SK-N-SH (cell line): ENCODE measurements at regions not wholly inside any gene's neighbourhood (a gene's known extent, or its start where the extent isn't known, plus 50 kb on each side); places are given as distances from the start of the nearest gene placed in this dataset.

Source experiments
- CTCF ChIA-PET: fragments of 300-600, 350-600 bp; formaldehyde crosslinking; extraction: SDS; loops from one replicate; lab custom pipeline; 2021; lab: Yijun Ruan, JAX
- POLR2A ChIA-PET: fragments of 350-600 bp; sonication (Branson Sonifier 250); formaldehyde crosslinking; extraction: SDS; loops from one replicate; lab custom pipeline; 2020; ENCODE audit warnings: antibody characterized with exemption, inconsistent platforms; lab: Yijun Ruan, JAX
- DNase-seq: peaks from one replicate; pipeline ENCODE4 v3.0.0; 2012
- H2AFZ ChIP-seq: fragments of 200-600 bp; sonication (generic); 2 replicates; pipeline ENCODE4 v1.8.1; 2016; ENCODE audit warnings: antibody characterized with exemption, mild to moderate bottlenecking, low read depth
- H3F3A ChIP-seq: fragments of 200-600 bp; sonication (generic); replicated peaks from 2 replicates; pipeline ENCODE3; 2016; ENCODE audit warnings: antibody characterized with exemption, mild to moderate bottlenecking; ENCODE audit not compliant: insufficient read depth
- H3K27ac ChIP-seq, 2 experiments: fragments of 200-500 bp in 1 of 2; fragments of 200-600 bp in 1 of 2; sonication (Bioruptor generic) in 1 of 2; sonication (generic), shearing (Covaris generic) in 1 of 2; 2 replicates each; pipeline versions ENCODE4 v1.5.1 to v1.6.1; 2014 to 2016; ENCODE audit warnings: low read depth in 2 of 2, inconsistent platforms in 1 of 2, low read length in 1 of 2, mild to moderate bottlenecking in 1 of 2, mixed read lengths in 1 of 2
- H3K27me3 ChIP-seq: fragments of 200-600 bp; sonication (generic), shearing (Covaris generic); 2 replicates; pipeline ENCODE4 v1.6.1; 2016; ENCODE audit warnings: mixed run types; ENCODE audit not compliant: insufficient read depth
- H3K36me3 ChIP-seq, 2 experiments: fragments of 200-500 bp in 1 of 2; fragments of 200-600 bp in 1 of 2; sonication (Bioruptor generic) in 1 of 2; sonication (generic) in 1 of 2; replicated peaks in 1 of 2; 2 replicates each; pipeline versions ENCODE3 to v1.5.1; 2014 to 2016; ENCODE audit warnings: low read length in 1 of 2, mild to moderate bottlenecking in 1 of 2; ENCODE audit not compliant: insufficient read depth in 2 of 2, control insufficient read depth in 1 of 2
- H3K4me1 ChIP-seq, 2 experiments: fragments of 200-500 bp in 1 of 2; fragments of 200-600 bp in 1 of 2; sonication (Bioruptor generic) in 1 of 2; sonication (generic), shearing (Covaris generic) in 1 of 2; 2 replicates each; pipeline versions ENCODE4 v1.5.1 to v1.6.1; 2014 to 2016; ENCODE audit warnings: low read depth in 1 of 2, low read length in 1 of 2, mixed run types in 1 of 2; ENCODE audit not compliant: insufficient read depth in 2 of 2, control insufficient read depth in 1 of 2
- H3K4me2 ChIP-seq: fragments of 200-600 bp; sonication (generic), shearing (Covaris generic); 2 replicates; pipeline ENCODE4 v1.6.1; 2017; ENCODE audit warnings: mixed run types
- H3K4me3 ChIP-seq, 2 experiments: fragments of 200-500 bp in 1 of 2; fragments of 200-600 bp in 1 of 2; sonication (Bioruptor generic) in 1 of 2; sonication (generic), shearing (Covaris generic) in 1 of 2; 2 replicates each; pipeline versions ENCODE4 v1.5.1 to v1.8.1; 2014 to 2016; ENCODE audit warnings: low read depth in 2 of 2, inconsistent platforms in 1 of 2, low read length in 1 of 2, mild to moderate bottlenecking in 1 of 2, mixed read lengths in 1 of 2, moderate library complexity in 1 of 2
- H3K79me2 ChIP-seq: fragments of 200-600 bp; sonication (generic); 2 replicates; pipeline ENCODE4 v1.8.1; 2017; ENCODE audit warnings: mild to moderate bottlenecking; ENCODE audit not compliant: insufficient read depth
- H3K9ac ChIP-seq: fragments of 200-600 bp; sonication (generic); 2 replicates; pipeline ENCODE4 v1.6.1; 2017; ENCODE audit warnings: mixed run types
- H3K9me2 ChIP-seq: fragments of 200-600 bp; sonication (generic); 2 replicates; pipeline ENCODE4 v1.6.1; 2017; ENCODE audit warnings: mixed run types
- H3K9me3 ChIP-seq: fragments of 200-600 bp; sonication (generic); 2 replicates; pipeline ENCODE4 v1.6.1; 2017; ENCODE audit warnings: mixed run types, mild to moderate bottlenecking, moderate library complexity
- H4K20me1 ChIP-seq: fragments of 200-600 bp; sonication (generic); 2 replicates; pipeline ENCODE4 v1.6.1; 2017; ENCODE audit warnings: mild to moderate bottlenecking, mixed run types; ENCODE audit not compliant: insufficient read depth
- EP300 ChIP-seq, 2 experiments: IDR thresholded peaks; 2 replicates each; pipeline versions ENCODE4 v1.4.0 to v1.6.1; 2012; ENCODE audit warnings: borderline replicate concordance in 1 of 2, low read depth in 1 of 2, low read length in 1 of 2
- EZH2phosphoT487 ChIP-seq: fragments of 200-600 bp; sonication (generic); IDR thresholded peaks from 2 replicates; pipeline ENCODE4 v1.6.1; 2017; ENCODE audit warnings: low read depth, mixed run types, mild to moderate bottlenecking, antibody characterized with exemption, moderate library complexity, borderline replicate concordance
- FOSL2 ChIP-seq: IDR thresholded peaks from 2 replicates; pipeline ENCODE4 v1.4.0; 2012; ENCODE audit warnings: low read depth, mild to moderate bottlenecking, moderate library complexity, borderline replicate concordance
- FOXJ3 ChIP-seq: sonication (generic); formaldehyde crosslinking; IDR thresholded peaks from 2 replicates; pipeline ENCODE4 v1.5.1; 2020; ENCODE audit warnings: mild to moderate bottlenecking, missing genetic modification reagents
- FOXM1 ChIP-seq: IDR thresholded peaks from 2 replicates; pipeline ENCODE4 v1.4.0; 2012; ENCODE audit warnings: low read depth, mild to moderate bottlenecking
- GABPA ChIP-seq: IDR thresholded peaks from 2 replicates; pipeline ENCODE4 v1.4.0; 2012; ENCODE audit warnings: low read depth, mild to moderate bottlenecking
- GATA2 ChIP-seq: sonication (generic); formaldehyde crosslinking; IDR thresholded peaks from 2 replicates; pipeline ENCODE4 v1.5.0; 2020; ENCODE audit warnings: mild to moderate bottlenecking, missing genetic modification reagents
- MEF2A ChIP-seq: IDR thresholded peaks from 2 replicates; pipeline ENCODE4 v1.4.0; 2012; ENCODE audit warnings: low read depth, borderline replicate concordance
- NFIC ChIP-seq: IDR thresholded peaks from 2 replicates; pipeline ENCODE4 v1.4.0; 2012; ENCODE audit warnings: borderline replicate concordance
- PBX3 ChIP-seq: IDR thresholded peaks from 2 replicates; pipeline ENCODE4; 2012
- SIN3A ChIP-seq: IDR thresholded peaks from 2 replicates; pipeline ENCODE4 v1.6.1; 2012; ENCODE audit warnings: low read depth, mild to moderate bottlenecking, low read length, moderate library complexity, borderline replicate concordance
- TAF1 ChIP-seq: IDR thresholded peaks from 2 replicates; pipeline ENCODE4 v1.6.1; 2012; ENCODE audit warnings: low read depth, mild to moderate bottlenecking, low read length, moderate library complexity, borderline replicate concordance
- TCF12 ChIP-seq: IDR thresholded peaks from 2 replicates; pipeline ENCODE4 v1.4.0; 2012
- USF1 ChIP-seq: IDR thresholded peaks from 2 replicates; pipeline ENCODE4 v1.4.0; 2012; ENCODE audit warnings: low read depth, borderline replicate concordance
- USF2 ChIP-seq: fragments of 150-350 bp; IDR thresholded peaks from 2 replicates; pipeline ENCODE4 v1.6.1; 2017; ENCODE audit warnings: antibody characterized with exemption, low read length, low read depth, borderline replicate concordance
- YY1 ChIP-seq: IDR thresholded peaks from 2 replicates; pipeline ENCODE4 v1.4.0; 2012; ENCODE audit warnings: low read depth, mild to moderate bottlenecking
- WGBS: methylation state at CpG from one replicate; pipeline ENCODE4 v1.1.6; 2017; ENCODE audit warnings: low lambda C conversion rate; 5-methylcytosine and 5-hydroxymethylcytosine counted together
- TF ChIP-seq, protein P1 (sequence below): IDR thresholded peaks from 2 replicates; pipeline ENCODE4 v1.4.0; 2012; ENCODE audit warnings: low read depth, borderline replicate concordance
- TF ChIP-seq, protein P2 (sequence below): IDR thresholded peaks from 2 replicates; pipeline ENCODE4 v1.4.0; 2012; ENCODE audit warnings: low read depth

DNA sequence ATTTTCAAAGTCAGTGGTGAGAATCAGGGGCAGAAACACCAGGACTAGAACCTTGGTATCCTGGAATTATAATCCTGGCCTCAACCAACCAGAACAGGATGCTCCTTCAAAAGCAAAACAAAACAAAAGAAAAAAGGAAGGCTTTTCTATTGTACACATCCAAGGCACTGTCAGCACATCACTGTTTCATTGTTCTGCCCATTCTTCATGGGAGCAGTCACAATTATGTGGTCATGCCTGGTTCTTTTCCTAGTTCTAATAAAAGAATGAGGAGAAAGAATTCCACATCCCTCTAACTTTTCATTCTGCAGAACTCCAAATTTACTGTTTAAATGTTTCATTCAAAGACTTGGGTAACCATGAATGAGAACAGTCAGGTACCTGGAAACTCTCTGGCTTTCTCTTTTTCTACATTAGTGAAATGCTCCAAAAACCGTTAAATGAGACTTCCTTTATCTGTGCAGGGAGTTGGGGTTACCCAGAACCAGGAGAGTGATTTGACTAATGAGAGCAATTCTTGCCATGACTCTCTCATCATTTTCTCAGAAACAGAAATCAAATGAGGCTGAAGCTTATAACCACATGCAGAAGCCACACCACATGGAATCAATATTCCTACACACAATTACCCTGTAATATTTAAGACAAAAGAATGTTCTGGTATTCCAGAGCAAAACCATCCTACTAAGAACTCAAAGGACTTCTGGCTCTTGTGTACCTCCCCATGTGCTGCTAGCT lies 110.9 kb upstream of the CCDC150 start (continued):
- TF ChIP-seq, protein P1, sequence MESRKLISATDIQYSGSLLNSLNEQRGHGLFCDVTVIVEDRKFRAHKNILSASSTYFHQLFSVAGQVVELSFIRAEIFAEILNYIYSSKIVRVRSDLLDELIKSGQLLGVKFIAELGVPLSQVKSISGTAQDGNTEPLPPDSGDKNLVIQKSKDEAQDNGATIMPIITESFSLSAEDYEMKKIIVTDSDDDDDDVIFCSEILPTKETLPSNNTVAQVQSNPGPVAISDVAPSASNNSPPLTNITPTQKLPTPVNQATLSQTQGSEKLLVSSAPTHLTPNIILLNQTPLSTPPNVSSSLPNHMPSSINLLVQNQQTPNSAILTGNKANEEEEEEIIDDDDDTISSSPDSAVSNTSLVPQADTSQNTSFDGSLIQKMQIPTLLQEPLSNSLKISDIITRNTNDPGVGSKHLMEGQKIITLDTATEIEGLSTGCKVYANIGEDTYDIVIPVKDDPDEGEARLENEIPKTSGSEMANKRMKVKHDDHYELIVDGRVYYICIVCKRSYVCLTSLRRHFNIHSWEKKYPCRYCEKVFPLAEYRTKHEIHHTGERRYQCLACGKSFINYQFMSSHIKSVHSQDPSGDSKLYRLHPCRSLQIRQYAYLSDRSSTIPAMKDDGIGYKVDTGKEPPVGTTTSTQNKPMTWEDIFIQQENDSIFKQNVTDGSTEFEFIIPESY: no peak
- TF ChIP-seq EP300 (IDR thresholded peaks at IDR 0.05; ENCODE audit: borderline replicate concordance in 1 of 2, low read depth in 1 of 2, low read length in 1 of 2) (no peak), NFIC (no peak), GABPA (no peak), FOXM1 (no peak), YY1 (no peak), FOXJ3 (CRISPR knock-in tag) (no peak), FOSL2 (no peak)

GRCh38 chr2:196530910-196531309 lies 108.6 kb upstream of the CCDC150 start:
- POLR2A ChIA-PET: no interaction called here
- CTCF ChIA-PET: no interaction called here
- no peaks in the 10 kb centered on the region for H3K27me3 ChIP-seq

More at GRCh38 chr2:196530910-196531309, 108.6 kb upstream of the CCDC150 start:
- no peak for TF ChIP-seq YY1
- TF ChIP-seq SIN3A: no peak
- no peak for TF ChIP-seq PBX3
- TF ChIP-seq TAF1: no peak
- TF ChIP-seq FOSL2: no peak
- no peak for TF ChIP-seq MEF2A
- no peak for TF ChIP-seq USF1
- TF ChIP-seq USF2: no peak
- TF ChIP-seq, protein P2, sequence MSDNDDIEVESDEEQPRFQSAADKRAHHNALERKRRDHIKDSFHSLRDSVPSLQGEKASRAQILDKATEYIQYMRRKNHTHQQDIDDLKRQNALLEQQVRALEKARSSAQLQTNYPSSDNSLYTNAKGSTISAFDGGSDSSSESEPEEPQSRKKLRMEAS: no peak
- no peak for TF ChIP-seq GABPA
- no peak for TF ChIP-seq GATA2
- no peak for TF ChIP-seq TCF12
- TF ChIP-seq EZH2phosphoT487: no peak
- no peaks in the 10 kb centered on the region for H3K9me3 ChIP-seq
- H3K27ac ChIP-seq: no peak overlapping the region
- H3K79me2 ChIP-seq: no peaks in the 10 kb centered on the region; the same call in 1 of the 2 replicates
- 96% methylated on average over 4 of the region's 4 CpGs for WGBS
- no peak overlapping the region for H3K4me2 ChIP-seq
- H3K9ac ChIP-seq: no peak overlapping the region
- no peaks in the 10 kb centered on the region for H4K20me1 ChIP-seq
- H3K36me3 ChIP-seq: no peaks in the 10 kb centered on the region
- no peaks in the 10 kb centered on the region for H3K9me2 ChIP-seq
- DNase-seq: no peak
- H3K4me3 ChIP-seq: no peak overlapping the region
- H3F3A ChIP-seq: no peaks in the 10 kb centered on the region
- no peak overlapping the region for H2AFZ ChIP-seq
- no peaks in the 10 kb centered on the region; a peak in 2 of 4 replicates for H3K4me1 ChIP-seq
